GM10266 (cell line): ENCODE measurements at regions not wholly inside any gene's neighbourhood (a gene's known extent, or its start where the extent isn't known, plus 50 kb on each side); places are given as distances from the start of the nearest gene placed in this dataset.

Source experiments
- DNase-seq: peaks from one replicate; pipeline ENCODE4 v3.0.0; 2012; ENCODE audit errors: extremely low spot score
- CTCF ChIP-seq: IDR thresholded peaks from 2 replicates; pipeline ENCODE4 v1.5.1; 2012; ENCODE audit warnings: mild to moderate bottlenecking, low read depth; ENCODE audit not compliant: control insufficient read depth, insufficient read depth; ENCODE audit errors: missing control alignments

- no peak for DNase-seq
Observed at GRCh38 chr18:34280000-34280399, 55.3 kb upstream of the NOL4 start.

GRCh38 chr18:34280653-34281052, 55.9 kb upstream of the NOL4 start:
- no peak for TF ChIP-seq CTCF

More at GRCh38 chr18:34280000-34280399, 55.3 kb upstream of the NOL4 start:
- TF ChIP-seq CTCF: no peak

GRCh38 chr18:34281290-34281689, 56.6 kb upstream of the NOL4 start:
- DNase-seq: no peak
- TF ChIP-seq CTCF: no peak

More at GRCh38 chr18:34280653-34281052, 55.9 kb upstream of the NOL4 start:
- no peak for DNase-seq

- no peak for TF ChIP-seq CTCF
- DNase-seq: no peak
Observed at GRCh38 chr18:34281722-34282121, 57.0 kb upstream of the NOL4 start.

GRCh38 chr18:34283506-34283905, 58.8 kb upstream of the NOL4 start:
- TF ChIP-seq CTCF: no peak
- DNase-seq: no peak

GRCh38 chr18:34287825-34288224, 63.1 kb upstream of the NOL4 start:
- no peak for DNase-seq
- TF ChIP-seq CTCF: no peak

- TF ChIP-seq CTCF: no peak
- DNase-seq: no peak
Observed at GRCh38 chr18:34292594-34292993, 67.9 kb upstream of the NOL4 start.

- no peak for DNase-seq
Observed at GRCh38 chr18:34297287-34297686, 72.6 kb upstream of the NOL4 start.

More at GRCh38 chr18:34297287-34297686, 72.6 kb upstream of the NOL4 start:
- no peak for TF ChIP-seq CTCF
